ENCODE measurements at regions not wholly inside any gene's neighbourhood (a gene's known extent, or its start where the extent isn't known, plus 50 kb on each side); places are given as distances from the start of the nearest gene placed in this dataset.

- DNase-seq, result no peak
- no peak overlapping the region for H3K4me3 ChIP-seq (ENCODE audit: low read depth, low read length)
- no peaks in the 10 kb centered on the region for H3K36me3 ChIP-seq (replicated peaks)
- in situ Hi-C loops (cut with HindIII; ENCODE audit: low pct_ligation_motif_present, low sequenced_read_pairs), result no loop called here
- TF ChIP-seq, protein P1, sequence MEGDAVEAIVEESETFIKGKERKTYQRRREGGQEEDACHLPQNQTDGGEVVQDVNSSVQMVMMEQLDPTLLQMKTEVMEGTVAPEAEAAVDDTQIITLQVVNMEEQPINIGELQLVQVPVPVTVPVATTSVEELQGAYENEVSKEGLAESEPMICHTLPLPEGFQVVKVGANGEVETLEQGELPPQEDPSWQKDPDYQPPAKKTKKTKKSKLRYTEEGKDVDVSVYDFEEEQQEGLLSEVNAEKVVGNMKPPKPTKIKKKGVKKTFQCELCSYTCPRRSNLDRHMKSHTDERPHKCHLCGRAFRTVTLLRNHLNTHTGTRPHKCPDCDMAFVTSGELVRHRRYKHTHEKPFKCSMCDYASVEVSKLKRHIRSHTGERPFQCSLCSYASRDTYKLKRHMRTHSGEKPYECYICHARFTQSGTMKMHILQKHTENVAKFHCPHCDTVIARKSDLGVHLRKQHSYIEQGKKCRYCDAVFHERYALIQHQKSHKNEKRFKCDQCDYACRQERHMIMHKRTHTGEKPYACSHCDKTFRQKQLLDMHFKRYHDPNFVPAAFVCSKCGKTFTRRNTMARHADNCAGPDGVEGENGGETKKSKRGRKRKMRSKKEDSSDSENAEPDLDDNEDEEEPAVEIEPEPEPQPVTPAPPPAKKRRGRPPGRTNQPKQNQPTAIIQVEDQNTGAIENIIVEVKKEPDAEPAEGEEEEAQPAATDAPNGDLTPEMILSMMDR (IDR thresholded peaks at IDR 0.05; ENCODE audit: low read depth, low read length, missing control alignments), result no peak
- H3K27me3 ChIP-seq (replicated peaks), result no peaks in the 10 kb centered on the region
- no peak overlapping the region for H3K27ac ChIP-seq
Measured at GRCh38 chr7:94094298-94094697, 90.1 kb upstream of the BET1 start.

DNA sequence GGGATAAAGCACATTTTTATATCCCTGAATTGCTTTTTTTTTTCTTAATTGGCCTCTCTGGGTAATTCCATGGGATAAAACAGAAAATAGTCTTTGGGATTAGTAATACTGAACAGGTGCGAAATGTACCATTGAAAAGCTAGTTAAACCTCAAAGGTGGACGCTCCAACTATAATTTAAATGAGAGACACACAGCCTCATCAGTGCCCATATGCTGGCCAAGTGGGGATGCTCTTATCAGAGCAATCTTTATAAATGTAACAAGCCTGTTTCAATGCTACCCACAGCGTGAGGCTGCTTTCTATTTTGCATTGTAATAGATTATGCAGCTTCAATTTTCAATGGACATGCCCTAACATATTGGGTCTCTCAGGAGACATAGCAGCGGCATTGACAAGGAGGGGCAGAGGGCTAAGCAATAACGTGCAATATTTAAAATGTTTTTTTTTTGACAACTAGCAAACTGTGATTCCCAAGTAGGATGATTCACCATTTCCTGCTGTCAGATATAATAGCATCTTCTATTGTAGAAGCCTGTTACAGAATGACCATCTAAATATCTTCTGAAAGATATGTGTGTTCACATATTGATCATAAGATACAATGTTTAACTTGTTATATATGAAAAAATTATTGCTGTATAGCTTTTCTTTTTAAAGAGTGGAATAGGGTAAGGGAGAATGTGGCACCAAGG lies 91.3 kb upstream of the BET1 start:
- H3K36me3 ChIP-seq (replicated peaks), result no peaks in the 10 kb centered on the region
- no peak overlapping the region for H3K27ac ChIP-seq
- no peak overlapping the region for H3K4me3 ChIP-seq (ENCODE audit: low read depth, low read length)
- in situ Hi-C loops (cut with HindIII; ENCODE audit: low pct_ligation_motif_present, low sequenced_read_pairs), result no loop called here
- TF ChIP-seq, protein P1 (IDR thresholded peaks at IDR 0.05; ENCODE audit: low read depth, low read length, missing control alignments), result no peak
- H3K27me3 ChIP-seq (replicated peaks), result no peaks in the 10 kb centered on the region
- DNase-seq, result no peak

GRCh38 chr7:94099679-94100078 lies 95.5 kb upstream of the BET1 start:
- in situ Hi-C loops (cut with HindIII; ENCODE audit: low pct_ligation_motif_present, low sequenced_read_pairs), result no loop called here
- no peak overlapping the region for H3K27ac ChIP-seq
- no peak overlapping the region for H3K4me3 ChIP-seq (ENCODE audit: low read depth, low read length)
- H3K27me3 ChIP-seq (replicated peaks), result no peaks in the 10 kb centered on the region
- no peak for DNase-seq
- TF ChIP-seq, protein P1 (IDR thresholded peaks at IDR 0.05; ENCODE audit: low read depth, low read length, missing control alignments), result no peak
- H3K36me3 ChIP-seq (replicated peaks), result no peaks in the 10 kb centered on the region

DNA sequence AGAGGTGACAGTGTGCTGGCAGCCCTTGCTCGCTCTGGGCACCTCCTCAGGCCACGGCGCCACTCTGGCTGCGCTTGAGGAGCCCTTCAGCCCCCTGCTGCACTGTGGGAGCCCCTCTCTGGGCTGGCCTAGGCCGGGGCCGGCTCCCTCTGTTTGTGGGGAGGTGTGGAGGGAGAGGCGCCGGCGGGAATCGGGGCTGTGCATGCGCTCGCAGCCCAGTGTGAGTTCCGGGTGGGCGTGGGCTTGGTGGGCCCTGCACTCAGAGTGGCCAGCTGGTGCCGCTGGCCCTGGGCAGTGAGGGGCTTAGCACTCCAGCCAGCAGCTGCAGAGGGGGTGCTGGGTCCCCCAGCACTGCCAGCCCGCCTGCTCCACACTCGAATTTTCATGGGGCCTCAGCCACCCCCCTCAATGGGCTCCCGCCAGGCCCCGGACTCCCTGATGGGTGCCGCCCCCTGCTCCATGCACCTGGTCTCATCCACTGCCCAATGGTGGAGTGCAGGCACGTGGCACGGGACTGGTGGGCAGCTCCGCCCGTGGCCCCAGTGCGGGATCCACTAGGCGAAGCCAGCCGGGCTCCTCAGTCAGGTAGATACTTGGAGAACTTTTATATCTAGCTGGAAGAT lies 96.7 kb upstream of the BET1 start:
- in situ Hi-C loops (cut with HindIII; ENCODE audit: low pct_ligation_motif_present, low sequenced_read_pairs), result no loop called here
- no peak overlapping the region for H3K4me3 ChIP-seq (ENCODE audit: low read depth, low read length)
- TF ChIP-seq, protein P1 (IDR thresholded peaks at IDR 0.05; ENCODE audit: low read depth, low read length, missing control alignments), result no peak
- no peak for DNase-seq
- no peaks in the 10 kb centered on the region for H3K27me3 ChIP-seq (replicated peaks)
- H3K27ac ChIP-seq, result no peak overlapping the region
- H3K36me3 ChIP-seq (replicated peaks), result no peaks in the 10 kb centered on the region

GRCh38 chr7:94104301-94104700 lies 100.1 kb upstream of the BET1 start:
- no peaks in the 10 kb centered on the region for H3K36me3 ChIP-seq (replicated peaks)
- no peak overlapping the region for H3K4me3 ChIP-seq (ENCODE audit: low read depth, low read length)
- no peak overlapping the region for H3K27ac ChIP-seq
- no peaks in the 10 kb centered on the region for H3K27me3 ChIP-seq (replicated peaks)
- no peak for DNase-seq
- TF ChIP-seq, protein P1 (IDR thresholded peaks at IDR 0.05; ENCODE audit: low read depth, low read length, missing control alignments), result no peak
- in situ Hi-C loops (cut with HindIII; ENCODE audit: low pct_ligation_motif_present, low sequenced_read_pairs), result no loop called here

Data from brain microvascular endothelial cell (primary cell).